Astrocyte of the spinal cord (primary cell): ENCODE measurements at regions not wholly inside any gene's neighbourhood (a gene's known extent, or its start where the extent isn't known, plus 50 kb on each side); places are given as distances from the start of the nearest gene placed in this dataset.
A peak's percentile ranks its signal among the peaks of the same experiment; 100 is the strongest.

Experiments
- DNase-seq: peaks from one replicate; pipeline ENCODE4 v3.0.0; 2011; ENCODE audit warnings: low read depth, low spot score
- H3K4me3 ChIP-seq: 2 replicates; pipeline ENCODE4 v1.5.1; 2011; ENCODE audit warnings: low read depth, mild to moderate bottlenecking, low read length, moderate library complexity
- CTCF ChIP-seq: IDR thresholded peaks from 2 replicates; pipeline ENCODE4 v1.5.1; 2012; ENCODE audit warnings: low read depth, mild to moderate bottlenecking, low read length, inconsistent platforms
- in situ Hi-C: cut with HindIII; loops from 2 replicates; pipeline ENCODE4 v1.10.0; 2017; ENCODE audit warnings: low sequenced_read_pairs

DNA sequence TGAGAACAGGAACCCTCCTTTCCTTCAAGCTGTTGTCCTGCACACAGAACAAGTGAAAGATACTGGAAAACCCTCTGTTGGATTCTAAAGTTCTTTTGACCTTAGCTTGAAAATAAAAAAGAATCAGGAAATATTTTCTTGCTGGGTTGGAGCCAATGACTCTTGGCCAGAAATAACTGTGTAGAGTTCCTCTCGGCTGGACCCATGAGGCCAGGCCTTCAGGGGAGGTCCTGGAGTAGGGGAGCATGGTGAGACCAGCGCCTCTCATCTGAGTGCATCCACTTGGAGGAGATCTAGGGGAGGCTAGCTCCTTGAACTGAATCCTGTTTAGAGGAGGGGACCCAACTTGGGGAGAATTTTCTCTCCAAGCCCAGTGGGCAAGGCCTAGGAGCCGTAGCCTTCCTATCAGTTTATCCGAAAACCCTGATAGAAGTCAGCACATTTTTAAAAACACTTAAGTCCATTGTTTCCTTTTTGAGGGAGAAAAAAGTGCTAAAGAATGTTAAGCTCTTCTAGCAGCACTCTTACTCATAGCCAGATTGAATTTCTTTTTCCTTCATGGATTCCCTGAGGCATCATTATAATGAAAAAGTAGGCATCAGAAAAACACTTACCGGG is 635.7 kb upstream of the ANKRD30A start:
- H3K4me3 ChIP-seq = no peak overlapping the region
- in situ Hi-C loops = no loop called here
- DNase-seq = peak; percentile 88
- TF ChIP-seq CTCF = no peak

- no peak overlapping the region for H3K4me3 ChIP-seq
- TF ChIP-seq CTCF = no peak
- in situ Hi-C loops = no loop called here
- DNase-seq = no peak
Observed at GRCh38 chr10:36489181-36489580, 636.2 kb upstream of the ANKRD30A start.

DNA sequence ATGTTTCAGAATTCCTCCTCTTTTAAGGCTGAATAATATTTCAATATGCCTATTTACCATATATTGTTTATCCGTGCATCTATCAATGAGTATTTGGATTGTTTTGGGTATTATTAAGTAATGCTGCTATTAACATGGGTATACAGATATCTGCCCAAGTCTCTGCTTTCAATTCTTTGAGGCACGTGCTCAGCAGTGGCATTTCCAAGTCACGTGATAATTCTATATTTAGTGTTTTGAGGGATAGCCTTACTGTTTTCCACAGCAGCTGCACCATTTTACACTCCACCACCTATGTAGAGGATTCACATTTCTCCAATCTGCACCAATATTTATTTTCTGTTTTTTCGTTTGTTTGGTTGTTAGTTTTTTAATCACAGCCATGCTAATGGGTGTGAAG is 636.8 kb upstream of the ANKRD30A start:
- no peak overlapping the region for H3K4me3 ChIP-seq
- no peak for TF ChIP-seq CTCF
- DNase-seq = no peak
- in situ Hi-C loops = no loop called here

- no peak for DNase-seq
- no peak for TF ChIP-seq CTCF
- in situ Hi-C loops = no loop called here
- H3K4me3 ChIP-seq = no peak overlapping the region
Observed at GRCh38 chr10:36479073-36479472, 646.3 kb upstream of the ANKRD30A start.

GRCh38 chr10:36476399-36476798 is 649.0 kb upstream of the ANKRD30A start:
- no peak for TF ChIP-seq CTCF
- in situ Hi-C loops = no loop called here
- DNase-seq = no peak
- H3K4me3 ChIP-seq = no peak overlapping the region

GRCh38 chr10:36475746-36476145 is 649.7 kb upstream of the ANKRD30A start:
- no peak for TF ChIP-seq CTCF
- in situ Hi-C loops = no loop called here
- no peak for DNase-seq
- no peak overlapping the region for H3K4me3 ChIP-seq

DNA sequence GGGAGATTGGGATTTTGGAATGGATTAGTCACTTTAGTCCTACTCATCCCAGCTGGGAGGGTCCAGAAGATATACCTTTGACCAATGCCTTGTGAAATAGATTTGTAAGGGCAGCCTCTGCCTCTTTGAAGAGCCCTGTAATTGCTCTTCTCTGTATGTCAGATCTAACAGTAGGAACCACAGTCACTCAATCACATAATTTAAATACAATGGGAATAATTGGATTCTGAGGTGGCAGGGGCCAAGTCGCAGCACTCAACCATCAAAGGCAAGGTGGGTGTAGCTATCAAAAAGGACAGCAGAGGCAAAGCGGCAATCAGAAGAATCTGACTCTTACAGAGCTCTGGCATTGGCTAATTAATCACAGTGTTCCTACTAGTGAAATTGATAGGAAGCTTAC is 650.9 kb upstream of the ANKRD30A start:
- TF ChIP-seq CTCF = no peak

More for the DNA sequence above, 650.9 kb upstream of the ANKRD30A start:
- H3K4me3 ChIP-seq = no peak overlapping the region
- no peak for DNase-seq
- in situ Hi-C loops = no loop called here
